ENCODE measurements at regions not wholly inside any gene's neighbourhood (a gene's known extent, or its start where the extent isn't known, plus 50 kb on each side); places are given as distances from the start of the nearest gene placed in this dataset.

GRCh38 chr5:3346111-3346820, 249.4 kb upstream of the IRX1 start:
- Histone ChIP-seq H3K27ac (ENCODE audit: low read depth, low read length) (no peak overlapping the region), H3K9me3 (ENCODE audit: control insufficient read depth in 1 of 2, insufficient read depth in 1 of 2, low read depth in 1 of 2, low read length in 2 of 2) (peaks cover 6 to 25% of the 10 kb centered on the region in 2 experiments; a peak in 2 of 4 replicates), H3K27me3 (ENCODE audit: insufficient read depth, low read length) (no peaks in the 10 kb centered on the region), H3K4me3 (replicated peaks in 1 of 2; ENCODE audit: low read depth in 1 of 2, low read length in 2 of 2) (no peak overlapping the region), H3K36me3 (ENCODE audit: control insufficient read depth in 1 of 2, insufficient read depth in 2 of 2, low read length in 2 of 2) (no peaks in the 10 kb centered on the region), H3K9ac (ENCODE audit: low read length) (no peak overlapping the region), H3K9me2 (ENCODE audit: insufficient read depth) (no peaks in the 10 kb centered on the region), H3K4me1 (ENCODE audit: control insufficient read depth in 1 of 2, insufficient read depth in 2 of 2, low read length in 2 of 2) (no peaks in the 10 kb centered on the region), H2AFZ (ENCODE audit: low read depth, low read length, poor library complexity, severe bottlenecking) (no peak overlapping the region), H4K20me1 (ENCODE audit: insufficient read depth) (no peaks in the 10 kb centered on the region), H3K79me2 (ENCODE audit: insufficient read depth, low read length) (no peaks in the 10 kb centered on the region), H3K4me2 (ENCODE audit: low read length) (no peak overlapping the region)
- no TSS peak for BruUV-seq (replicated peaks)
- intact Hi-C loops (cut with micrococcal nuclease) = no loop called here
- ChIA-PET POLR2A (no interaction called here), RAD21 (ENCODE audit: low non-redundant PET in 1 of 2, low total read pairs in 2 of 2, uncharacterized antibody in 2 of 2, unreplicated experiment in 2 of 2) (no interaction called here), CTCF (no interaction called here)
- TF ChIP-seq SRF (IDR thresholded peaks at IDR 0.05; ENCODE audit: low read depth) = no peak
- DNase-seq (ENCODE audit: low read depth, low spot score) (no peak), ATAC-seq (no peak)

GRCh38 chr5:3345195-3345594, 250.4 kb upstream of the IRX1 start:
- Histone ChIP-seq H3K9me2 (ENCODE audit: insufficient read depth) (no peaks in the 10 kb centered on the region), H3K4me1 (ENCODE audit: control insufficient read depth in 1 of 2, insufficient read depth in 2 of 2, low read length in 2 of 2) (no peaks in the 10 kb centered on the region), H3K27me3 (ENCODE audit: insufficient read depth, low read length) (no peaks in the 10 kb centered on the region), H3K9me3 (ENCODE audit: control insufficient read depth in 1 of 2, insufficient read depth in 1 of 2, low read depth in 1 of 2, low read length in 2 of 2) (peaks cover 6 to 25% of the 10 kb centered on the region in 2 experiments; a peak in 2 of 4 replicates), H3K36me3 (ENCODE audit: control insufficient read depth in 1 of 2, insufficient read depth in 2 of 2, low read length in 2 of 2) (no peaks in the 10 kb centered on the region), H2AFZ (ENCODE audit: low read depth, low read length, poor library complexity, severe bottlenecking) (no peak overlapping the region), H3K27ac (ENCODE audit: low read depth, low read length) (no peak overlapping the region), H3K79me2 (ENCODE audit: insufficient read depth, low read length) (no peaks in the 10 kb centered on the region), H3K9ac (ENCODE audit: low read length) (no peak overlapping the region), H3K4me3 (replicated peaks in 1 of 2; ENCODE audit: low read depth in 1 of 2, low read length in 2 of 2) (no peak overlapping the region), H4K20me1 (ENCODE audit: insufficient read depth) (no peaks in the 10 kb centered on the region), H3K4me2 (ENCODE audit: low read length) (no peak overlapping the region)
- no peak for ATAC-seq
- BruUV-seq (replicated peaks) = no TSS peak
- no peak for TF ChIP-seq EGR1 (IDR thresholded peaks at IDR 0.05; ENCODE audit: low read depth)
- TF ChIP-seq ATF3 (IDR thresholded peaks at IDR 0.05) = no peak
- TF ChIP-seq ELF1 (IDR thresholded peaks at IDR 0.05; ENCODE audit: borderline replicate concordance, low read depth) = no peak
- TF ChIP-seq YY1 (IDR thresholded peaks at IDR 0.05; ENCODE audit: extremely low read depth, insufficient replicate concordance, low read depth, low read length) = no peak
- no peak for TF ChIP-seq EZH2phosphoT487 (IDR thresholded peaks at IDR 0.05; ENCODE audit: borderline replicate concordance)
- TF ChIP-seq CEBPB (IDR thresholded peaks at IDR 0.05; ENCODE audit: low read depth) = no peak
- no peak for TF ChIP-seq CBX3 (IDR thresholded peaks at IDR 0.05; ENCODE audit: low read depth)
- TF ChIP-seq SRF (IDR thresholded peaks at IDR 0.05; ENCODE audit: low read depth) = no peak
- no peak for TF ChIP-seq ZBTB33 (IDR thresholded peaks at IDR 0.05; ENCODE audit: extremely low read depth, insufficient replicate concordance, low read length)
- no peak for TF ChIP-seq SIN3A (IDR thresholded peaks at IDR 0.05; ENCODE audit: low read depth)
- no peak for TF ChIP-seq EZH2 (IDR thresholded peaks at IDR 0.05)
- TF ChIP-seq FOSL1 (IDR thresholded peaks at IDR 0.05; ENCODE audit: low read depth) = no peak
- TF ChIP-seq RAD21 (IDR thresholded peaks at IDR 0.05; ENCODE audit: low read depth) = no peak
- no peak for TF ChIP-seq POLR2A (IDR thresholded peaks at IDR 0.05; ENCODE audit: borderline replicate concordance, extremely low read depth, insufficient read depth, insufficient read length)
- no peak for DNase-seq (ENCODE audit: low read depth, low spot score)
- intact Hi-C loops (cut with micrococcal nuclease) = no loop called here
- ChIA-PET RAD21 (ENCODE audit: low non-redundant PET in 1 of 2, low total read pairs in 2 of 2, uncharacterized antibody in 2 of 2, unreplicated experiment in 2 of 2) (no interaction called here), POLR2A (no interaction called here), CTCF (no interaction called here)
